ENCODE measurements at regions not wholly inside any gene's neighbourhood (a gene's known extent, or its start where the extent isn't known, plus 50 kb on each side); places are given as distances from the start of the nearest gene placed in this dataset.

GRCh38 chr14:43249591-43249990 lies 1257.5 kb downstream of the FSCB start:
- no peak for DNase-seq

GRCh38 chr14:43249116-43249515 lies 1258.0 kb downstream of the FSCB start:
- DNase-seq, result no peak

DNA sequence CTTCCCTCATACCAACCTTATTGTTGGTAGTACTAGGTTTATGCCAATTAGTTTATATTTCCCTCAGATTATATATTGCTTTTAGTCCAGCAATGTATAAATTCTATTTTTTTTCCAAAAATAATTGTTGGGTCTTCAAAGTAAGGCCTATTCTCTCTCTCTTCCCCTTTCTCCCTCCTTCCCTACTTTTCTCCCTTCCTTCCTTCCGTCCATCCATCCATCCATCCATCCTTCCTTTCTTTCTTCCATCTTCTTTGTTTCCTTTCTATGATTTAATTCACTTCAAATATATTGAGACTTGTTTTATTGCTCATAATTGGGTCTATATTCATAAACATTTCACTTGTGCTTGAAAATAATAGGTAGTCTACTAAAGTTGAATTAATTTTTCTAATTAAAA lies 1259.2 kb downstream of the FSCB start:
- DNase-seq, result no peak

- no peak for DNase-seq
Measured at GRCh38 chr14:43244142-43244625, 1262.9 kb downstream of the FSCB start.

DNA sequence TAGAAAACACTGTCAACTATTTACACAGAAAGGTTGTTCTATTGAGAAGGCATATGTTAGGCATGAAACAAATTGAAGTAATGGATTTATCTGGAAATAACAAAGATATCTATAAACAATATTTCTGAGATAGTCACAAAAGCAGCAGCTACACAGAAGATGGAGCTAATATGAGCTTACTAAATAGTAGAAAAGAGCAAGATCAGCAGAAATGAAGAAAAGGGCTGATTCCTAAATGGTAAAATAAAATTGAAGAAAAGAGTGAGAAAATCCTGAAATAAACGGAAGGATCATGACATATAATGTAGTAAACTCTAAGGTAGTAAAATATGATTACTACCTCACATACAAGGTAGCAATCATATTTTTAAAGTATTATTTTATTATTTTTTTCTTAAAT lies 1263.9 kb downstream of the FSCB start:
- no peak for DNase-seq

- no peak for DNase-seq
Measured at GRCh38 chr14:43232261-43232660, 1274.8 kb downstream of the FSCB start.

GRCh38 chr14:43215524-43215923 lies 1291.6 kb downstream of the FSCB start:
- DNase-seq, result no peak

- no peak for DNase-seq
Measured at GRCh38 chr14:43207189-43207588, 1299.9 kb downstream of the FSCB start.

DNA sequence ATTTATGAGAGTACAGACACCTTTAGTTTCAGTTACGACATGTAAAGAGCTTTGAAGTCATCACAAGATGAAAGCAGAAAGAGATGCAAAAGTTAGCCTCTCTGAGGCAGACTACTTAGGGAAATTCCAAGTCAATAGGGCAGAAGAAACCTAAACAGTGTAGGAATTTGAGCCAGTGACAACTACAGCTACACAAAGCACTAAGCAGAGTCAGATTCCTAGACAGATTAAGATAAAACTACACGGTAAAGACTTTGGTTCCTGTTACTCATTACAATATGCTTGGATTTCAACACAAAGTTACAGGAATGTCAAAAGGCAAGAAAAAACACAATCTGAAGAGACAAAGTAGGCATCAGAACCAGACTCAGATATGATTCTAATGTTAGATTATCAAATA lies 1302.3 kb downstream of the FSCB start:
- no peak for DNase-seq

DNA sequence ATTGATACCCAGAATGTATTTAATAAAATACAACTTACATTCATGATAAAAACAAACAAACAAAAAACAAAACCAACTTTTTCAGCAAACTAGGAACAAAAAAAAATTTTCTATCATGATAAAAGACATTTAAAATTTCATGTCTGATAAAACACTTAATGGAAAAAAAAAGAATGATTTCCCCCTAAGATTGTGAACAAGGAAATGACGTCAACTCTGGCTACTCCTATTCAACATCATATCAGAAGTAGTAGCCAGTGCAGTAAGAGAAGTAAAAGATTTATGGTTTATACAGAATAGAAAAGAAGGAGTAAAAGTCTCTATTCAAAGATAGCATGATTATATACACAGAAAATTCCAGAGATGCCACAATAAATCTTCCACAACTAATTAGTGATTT lies 1306.6 kb downstream of the FSCB start:
- DNase-seq, result no peak

- no peak for DNase-seq
Measured at GRCh38 chr14:43198465-43198864, 1308.6 kb downstream of the FSCB start.

- DNase-seq, result no peak
Measured at GRCh38 chr14:43184540-43184939, 1322.5 kb downstream of the FSCB start.

DNA sequence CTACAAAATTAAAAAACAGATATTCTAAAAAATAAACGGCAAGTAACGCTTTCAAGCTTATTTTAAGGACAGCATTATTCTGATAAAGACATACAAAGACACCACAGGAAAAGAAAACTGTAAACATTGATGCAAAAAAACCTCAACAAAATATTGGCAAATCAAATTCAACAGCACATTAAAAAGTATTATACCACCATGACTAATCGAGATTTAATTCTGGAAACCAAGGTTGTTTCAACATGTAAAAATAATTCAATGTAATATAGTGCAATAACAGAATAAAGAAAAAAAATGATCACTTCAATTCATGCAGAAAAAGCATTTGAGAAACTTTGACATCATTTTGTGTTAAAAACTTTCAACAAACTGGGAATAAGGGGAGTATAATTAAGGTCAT lies 1323.2 kb downstream of the FSCB start:
- no peak for DNase-seq

DNA sequence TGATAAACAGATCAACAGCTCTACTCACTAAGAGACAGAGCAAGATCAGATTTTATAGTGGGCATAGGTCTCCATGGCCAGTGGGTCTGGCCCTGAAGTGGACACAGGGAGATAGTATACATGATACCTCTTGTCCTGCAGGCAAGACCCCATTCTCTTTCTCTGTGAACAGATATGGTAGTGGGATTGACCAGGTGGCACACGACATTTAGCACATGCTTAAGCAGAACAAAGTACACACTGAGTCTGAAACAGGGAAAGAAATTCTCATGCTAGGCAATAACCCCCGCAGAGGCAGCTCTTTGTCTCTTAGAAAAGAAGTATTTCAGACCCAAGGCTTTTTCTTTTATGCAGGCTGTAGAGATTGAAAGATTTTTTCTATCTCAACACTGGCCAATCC lies 1331.2 kb downstream of the FSCB start:
- no peak for DNase-seq

DNA sequence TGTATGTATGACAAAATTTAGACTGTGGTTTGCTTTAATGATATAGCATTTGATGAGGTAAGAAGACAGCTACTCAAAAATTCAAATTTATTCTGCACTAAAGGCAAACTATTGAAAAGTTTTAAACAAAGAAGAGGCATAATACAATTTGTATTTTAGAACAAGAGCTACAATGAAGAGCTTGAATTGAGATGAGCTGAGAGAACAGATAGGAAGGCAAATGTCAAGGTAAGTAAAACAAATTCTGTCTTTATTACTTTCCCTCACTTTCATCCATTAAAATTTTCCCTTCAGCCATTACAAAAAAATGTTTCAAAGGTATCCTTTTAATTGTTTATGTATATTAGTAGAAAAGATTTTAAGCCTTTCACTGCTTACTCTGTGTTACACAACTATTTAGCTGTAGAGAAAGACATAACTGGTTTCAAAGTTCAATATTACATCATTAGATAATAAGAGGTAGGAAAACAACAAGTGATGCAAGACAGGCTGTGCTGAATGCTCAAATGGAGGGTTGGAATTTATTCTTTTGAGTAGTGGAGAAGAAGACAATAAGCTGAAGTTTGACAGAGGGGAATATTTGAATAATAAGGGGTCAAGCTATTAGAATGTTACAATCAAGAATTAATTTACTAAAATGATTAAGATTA lies 1334.1 kb downstream of the FSCB start:
- DNase-seq, result no peak

DNA sequence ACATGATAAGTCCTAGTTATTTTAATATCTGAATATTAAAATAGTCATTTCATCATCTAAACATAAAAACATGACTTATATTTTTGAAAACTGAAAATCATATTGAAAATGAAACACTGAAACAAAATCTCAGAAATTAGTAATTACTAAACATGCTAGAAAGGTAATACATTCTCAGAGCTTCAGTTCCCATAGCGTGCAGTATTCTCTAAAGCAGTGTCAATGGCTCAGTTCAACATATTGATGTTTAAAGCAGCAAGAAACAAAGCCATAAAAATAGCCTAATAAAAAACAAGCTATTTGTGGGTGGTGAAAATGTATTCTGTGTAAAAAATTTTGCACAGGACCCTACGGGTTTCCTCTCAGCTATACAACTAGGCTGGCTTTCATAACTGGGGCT lies 1337.4 kb downstream of the FSCB start:
- no peak for DNase-seq

DNA sequence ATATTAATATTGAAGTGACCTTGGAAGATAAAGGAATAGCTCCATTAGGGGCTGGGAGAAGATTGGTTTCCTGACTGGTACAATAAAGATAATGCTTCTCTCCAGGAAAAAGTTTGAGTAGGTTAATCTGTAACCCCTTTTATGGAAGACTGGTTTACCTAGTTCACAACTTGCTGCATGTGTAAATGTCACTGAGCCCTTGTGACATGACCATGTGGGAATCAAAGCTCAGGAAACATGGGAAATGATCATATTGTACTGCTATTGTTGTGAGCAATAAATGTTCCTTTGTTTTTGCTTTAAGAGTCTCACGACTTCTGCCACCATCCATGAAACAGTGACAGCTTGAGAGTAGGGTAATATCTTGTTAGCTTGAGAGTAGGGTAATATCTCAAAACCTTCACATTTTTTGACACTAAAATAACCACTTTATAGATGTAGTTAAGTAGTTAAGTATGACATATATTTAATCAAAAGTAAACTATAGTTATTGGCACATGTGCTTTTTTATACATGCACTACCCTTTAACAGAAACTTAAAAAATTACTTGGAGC lies 1338.6 kb downstream of the FSCB start:
- DNase-seq, result no peak

DNA sequence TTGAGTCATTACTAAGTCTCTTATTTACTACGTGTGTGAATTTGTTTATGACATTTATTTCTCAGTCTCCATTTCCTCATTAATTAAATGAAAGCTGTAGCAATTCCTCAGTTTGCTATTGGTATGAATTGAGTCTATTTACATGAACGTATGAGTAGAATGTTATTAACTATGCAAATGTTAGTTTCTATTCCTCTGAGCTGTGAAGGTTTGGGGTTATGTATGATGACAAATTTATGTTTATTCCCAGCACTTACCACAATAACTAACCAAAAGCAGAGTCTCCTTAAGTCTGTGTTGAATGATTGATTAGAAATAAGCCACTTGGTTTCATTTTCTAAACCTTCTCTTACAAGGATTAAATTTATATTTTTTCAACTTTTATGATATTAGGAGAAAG lies 1340.9 kb downstream of the FSCB start:
- no peak for DNase-seq

GRCh38 chr14:43165651-43166050 lies 1341.4 kb downstream of the FSCB start:
- DNase-seq, result no peak

DNA sequence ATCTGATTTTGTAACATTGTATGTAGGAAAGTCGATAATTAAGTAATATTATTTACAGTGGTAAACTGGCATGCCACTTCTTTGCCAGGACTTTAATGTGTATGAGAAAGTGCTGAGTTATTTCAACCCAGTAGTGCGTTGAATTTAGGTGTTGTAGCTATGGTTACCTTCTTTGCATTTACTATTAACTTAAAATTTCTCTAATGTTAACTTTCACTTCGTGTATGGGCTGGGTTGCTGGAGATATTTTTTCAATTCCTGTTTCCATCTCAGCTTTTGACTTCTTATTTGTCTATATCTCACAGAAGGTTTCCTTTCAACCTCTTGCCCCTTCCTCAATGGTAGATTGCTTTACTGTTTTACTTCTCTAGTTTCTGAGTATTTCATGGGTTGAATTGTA lies 1345.6 kb downstream of the FSCB start:
- no peak for DNase-seq

DNA sequence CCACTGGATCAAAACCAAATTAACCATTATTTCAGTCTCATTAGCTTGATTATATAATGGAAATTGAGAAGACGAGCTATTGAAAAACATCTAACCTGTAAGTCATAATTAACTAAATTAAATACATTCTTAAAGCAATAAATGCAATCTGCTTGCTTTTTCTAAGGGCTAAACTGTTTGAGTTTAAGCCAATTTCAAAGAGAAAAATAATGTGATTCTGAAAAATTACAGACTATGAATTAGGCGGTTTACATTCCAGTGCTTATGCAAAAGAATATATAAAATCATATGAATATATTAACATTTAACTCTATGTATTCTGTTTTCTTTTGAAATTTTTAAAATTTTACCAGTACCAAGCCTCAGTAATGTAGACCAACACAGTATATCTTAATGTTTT lies 1349.4 kb downstream of the FSCB start:
- DNase-seq, result no peak

GRCh38 chr14:43155924-43156323 lies 1351.2 kb downstream of the FSCB start:
- no peak for DNase-seq

- no peak for DNase-seq
Measured at GRCh38 chr14:43155258-43155657, 1351.8 kb downstream of the FSCB start.

- no peak for DNase-seq
Measured at GRCh38 chr14:43147485-43147884, 1359.6 kb downstream of the FSCB start.

GRCh38 chr14:43145361-43145760 lies 1361.7 kb downstream of the FSCB start:
- DNase-seq, result no peak
